Testis (tissue), 2 donors: ENCODE measurements at regions not wholly inside any gene's neighbourhood (a gene's known extent, or its start where the extent isn't known, plus 50 kb on each side); places are given as distances from the start of the nearest gene placed in this dataset.

Source experiments
- DNase-seq: peaks from one replicate; pipeline ENCODE4 v3.0.0-alpha.2; 2019
- H3K27ac ChIP-seq, 2 donors: fragments of 200-600 bp; sonication (generic); one replicate each; pipeline ENCODE4 v1.5.1; 2019
- H3K27me3 ChIP-seq: fragments of 200-600 bp; sonication (generic); one replicate; pipeline ENCODE4 v1.5.1; 2019
- H3K36me3 ChIP-seq: fragments of 200-600 bp; sonication (generic); one replicate; pipeline ENCODE4 v1.5.1; 2017; ENCODE audit warnings: low read depth; ENCODE audit errors: missing control alignments
- H3K4me1 ChIP-seq: fragments of 200-600 bp; sonication (generic); one replicate; pipeline ENCODE4 v1.5.1; 2019
- H3K4me3 ChIP-seq, 2 donors: fragments of 200-600 bp; sonication (generic); one replicate each; pipeline ENCODE4 v1.5.1; 2017 to 2019
- H3K9me3 ChIP-seq: fragments of 200-600 bp; sonication (generic); one replicate; pipeline ENCODE4 v1.5.1; 2017
- CTCF ChIP-seq, 3 experiments: fragments of 450-650 bp in 2 of 3; fragments of 200-600 bp in 1 of 3; sonication (generic) in 1 of 3; IDR thresholded peaks; one replicate each; pipeline ENCODE4 v1.5.1; 2016 to 2019; ENCODE audit warnings: antibody characterized with exemption in 3 of 3, mild to moderate bottlenecking in 2 of 3, moderate library complexity in 1 of 3
- POLR2A ChIP-seq: fragments of 450-650 bp; IDR thresholded peaks from one replicate; pipeline ENCODE4 v1.6.1; 2017; ENCODE audit warnings: antibody characterized with exemption, mild to moderate bottlenecking, moderate library complexity
- WGBS, 2 donors: methylation state at CpG; one replicate each; pipeline ENCODE4 v1.1.5; 2018; 5-methylcytosine and 5-hydroxymethylcytosine counted together
- intact Hi-C: fragments of 100-400 bp; cut with DNase I; formaldehyde crosslinking; loops from one replicate; pipeline ENCODE4 v1.15.1; 2023; ENCODE audit warnings: low total_unique reads

GRCh38 chr6:51472745-51473487 lies 614.5 kb downstream of the PKHD1 start:
- H3K9me3 ChIP-seq, result no peaks in the 10 kb centered on the region
- DNase-seq, result no peak
- intact Hi-C loops, result no loop called here
- H3K4me1 ChIP-seq, result no peaks in the 10 kb centered on the region
- no peak for TF ChIP-seq CTCF (IDR thresholded peaks at IDR 0.05)
- no peak for TF ChIP-seq POLR2A
- no peaks in the 10 kb centered on the region for H3K27me3 ChIP-seq
- 70 to 81% methylated on average over 5 of the region's 5 CpGs for WGBS, 2 donors
- H3K4me3 ChIP-seq, result no peak overlapping the region
- no peaks in the 10 kb centered on the region for H3K36me3 ChIP-seq
- H3K27ac ChIP-seq, result no peak overlapping the region

- Histone ChIP-seq H3K27me3 (no peaks in the 10 kb centered on the region), H3K36me3 (no peaks in the 10 kb centered on the region), H3K4me1 (no peaks in the 10 kb centered on the region), H3K4me3 (no peak overlapping the region), H3K27ac (no peak overlapping the region), H3K9me3 (no peaks in the 10 kb centered on the region)
- TF ChIP-seq POLR2A (no peak), CTCF (IDR thresholded peaks at IDR 0.05) (no peak)
- WGBS, 2 donors, result 56 to 62% methylated on average over 9 of the region's 9 CpGs
- intact Hi-C loops, result no loop called here
- DNase-seq, result no peak
Measured at GRCh38 chr6:51474022-51474975, 613.1 kb downstream of the PKHD1 start.

- H3K27ac ChIP-seq, result no peak overlapping the region
- H3K36me3 ChIP-seq, result no peaks in the 10 kb centered on the region
- 81% methylated on average over 8 of the region's 8 CpGs for WGBS, 2 donors
- no peaks in the 10 kb centered on the region for H3K4me1 ChIP-seq
- H3K9me3 ChIP-seq, result no peaks in the 10 kb centered on the region
- DNase-seq, result no peak
- H3K4me3 ChIP-seq, result no peak overlapping the region
- H3K27me3 ChIP-seq, result no peaks in the 10 kb centered on the region
- intact Hi-C loops, result no loop called here
- TF ChIP-seq POLR2A (no peak), CTCF (IDR thresholded peaks at IDR 0.05) (no peak)
Measured at GRCh38 chr6:51477711-51478311, 609.6 kb downstream of the PKHD1 start.

- Histone ChIP-seq H3K27ac (no peak overlapping the region), H3K27me3 (no peaks in the 10 kb centered on the region), H3K4me3 (no peak overlapping the region), H3K9me3 (no peaks in the 10 kb centered on the region), H3K4me1 (no peaks in the 10 kb centered on the region), H3K36me3 (no peaks in the 10 kb centered on the region)
- no peak for DNase-seq
- WGBS, 2 donors, result 81 to 96% methylated on average over 1 of the region's 1 CpG
- intact Hi-C loops, result no loop called here
- TF ChIP-seq CTCF (IDR thresholded peaks at IDR 0.05), result no peak
- TF ChIP-seq POLR2A, result no peak
Measured at GRCh38 chr6:51479296-51479695, 608.1 kb downstream of the PKHD1 start.
